Inflammatory macrophage (primary cell): ENCODE measurements at regions not wholly inside any gene's neighbourhood (a gene's known extent, or its start where the extent isn't known, plus 50 kb on each side); places are given as distances from the start of the nearest gene placed in this dataset.

Source experiments
- DNase-seq, 2 donors: peaks; one replicate each; pipeline ENCODE4 v3.0.0-alpha.2; 2020 to 2022

DNA sequence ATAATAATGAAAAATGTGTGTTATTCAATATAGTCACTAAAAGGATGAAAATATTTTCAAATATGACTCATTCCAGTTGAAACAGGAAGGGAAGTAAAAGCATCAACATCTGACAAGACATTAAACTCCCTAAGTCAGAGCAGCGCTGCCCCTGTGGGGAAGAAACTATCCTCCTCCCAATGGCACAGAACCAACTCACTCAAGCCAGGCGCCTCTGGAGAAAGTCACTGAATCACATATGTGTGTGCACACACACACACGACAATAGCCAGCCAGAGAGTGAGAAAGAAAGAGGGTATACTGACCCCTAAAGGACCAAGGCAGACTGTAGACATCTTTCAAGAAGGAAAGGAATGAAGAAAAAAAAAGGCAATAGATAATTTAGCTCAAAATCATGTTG lies 126.9 kb downstream of the SETD4 start:
- peak; percentile 84 to 87 for DNase-seq

DNA sequence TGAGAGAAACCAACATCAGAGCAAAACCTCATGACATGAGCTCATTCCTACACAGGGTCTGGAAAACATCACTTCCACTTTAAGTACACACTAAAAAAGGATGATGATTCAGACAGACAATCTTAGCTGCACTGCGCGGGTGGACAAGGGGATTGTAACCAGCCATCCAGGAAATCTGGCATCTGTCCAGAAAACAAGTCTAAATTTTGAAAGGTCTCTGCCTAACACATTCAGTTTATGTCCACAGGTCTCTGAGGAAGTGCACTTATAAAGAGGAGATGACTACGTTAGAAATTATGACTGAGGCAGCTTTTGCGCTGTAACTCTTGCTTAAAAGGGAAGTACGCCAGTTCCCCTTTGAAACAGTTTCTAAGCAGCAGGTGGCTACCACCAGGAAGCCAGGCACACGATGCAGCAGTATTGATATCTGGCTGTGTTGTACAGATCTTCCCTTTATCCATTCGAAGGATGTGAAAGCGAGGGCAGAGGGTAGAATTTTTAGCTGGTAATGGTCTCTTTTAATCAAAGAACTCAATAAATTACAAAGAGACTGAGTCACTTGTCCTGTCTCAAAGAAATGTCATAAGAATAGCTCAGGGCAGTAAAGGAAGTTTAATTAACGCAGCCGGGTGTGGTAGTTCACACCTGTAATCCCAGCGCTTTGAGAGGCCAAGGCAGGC lies 128.0 kb downstream of the SETD4 start:
- DNase-seq, result peak; percentile 99

DNA sequence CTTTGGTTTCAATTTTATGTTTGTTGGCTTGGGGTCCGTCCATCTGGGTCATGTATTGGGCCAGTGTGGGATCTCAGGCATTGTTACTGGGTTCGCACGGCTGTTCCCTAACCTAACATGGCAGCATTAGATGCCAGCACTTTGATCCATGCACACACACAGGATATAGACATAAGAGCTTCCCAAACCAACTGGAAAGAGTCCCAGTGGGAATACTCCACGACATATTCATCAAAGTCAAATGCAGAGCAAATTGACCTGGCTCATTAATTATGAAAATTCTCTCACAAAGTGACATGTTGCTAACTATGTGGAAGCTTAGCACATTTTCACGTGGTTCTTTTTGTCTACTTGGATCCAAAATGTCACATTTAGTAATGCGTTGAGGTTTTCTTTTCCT lies 130.4 kb downstream of the SETD4 start:
- DNase-seq, result no peak

DNA sequence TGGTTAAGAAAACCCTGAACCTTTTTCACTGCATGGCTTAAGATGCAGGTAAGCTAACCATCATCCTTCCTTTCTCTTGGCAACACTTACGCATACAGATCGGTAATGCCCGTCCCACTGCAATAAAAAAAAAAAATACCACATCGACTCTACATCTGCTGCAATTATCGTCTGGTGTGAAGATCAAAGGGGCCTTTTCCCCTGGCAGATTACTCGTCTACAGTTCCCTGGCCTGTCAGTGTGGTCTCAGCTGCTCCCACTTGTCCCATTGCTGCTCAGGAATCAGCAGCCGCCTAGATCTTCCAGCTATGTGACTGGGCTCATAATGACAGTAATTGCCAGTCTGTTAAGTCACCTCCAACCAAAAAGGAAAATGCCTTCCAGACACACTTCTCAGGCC lies 133.1 kb downstream of the SETD4 start:
- DNase-seq, result no peak

DNA sequence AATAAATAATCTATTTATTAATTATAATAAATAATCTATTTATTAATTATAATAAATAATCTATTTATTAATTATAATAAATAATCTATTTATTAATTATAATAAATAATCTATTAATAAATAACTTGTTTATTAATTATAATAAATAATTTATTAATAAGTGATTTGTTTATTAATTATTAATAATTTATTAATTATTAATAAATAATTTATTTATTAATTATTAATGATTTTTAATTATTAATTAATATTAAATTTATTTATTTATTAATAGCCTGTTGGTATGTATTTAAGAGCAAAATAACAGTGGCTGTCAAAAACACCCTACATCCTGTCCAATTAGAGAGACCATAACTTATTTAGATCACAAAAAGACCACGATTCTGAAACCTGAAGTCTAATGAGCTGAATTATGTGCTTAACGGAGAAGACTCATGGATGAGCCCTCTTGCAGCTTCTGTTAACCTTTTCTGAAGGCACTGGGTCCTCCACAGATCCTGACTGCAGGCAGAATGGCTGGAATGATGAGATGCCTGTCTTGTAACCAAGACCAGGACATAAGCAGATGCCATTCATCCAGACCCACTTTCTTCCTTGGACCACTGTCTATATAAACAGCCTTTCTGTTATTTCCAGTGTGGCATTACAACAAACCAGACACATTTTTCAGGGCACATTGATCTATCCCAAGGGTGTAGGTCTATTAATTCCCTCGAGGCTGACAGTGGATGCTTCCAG lies 134.2 kb downstream of the SETD4 start:
- DNase-seq, result no peak

DNA sequence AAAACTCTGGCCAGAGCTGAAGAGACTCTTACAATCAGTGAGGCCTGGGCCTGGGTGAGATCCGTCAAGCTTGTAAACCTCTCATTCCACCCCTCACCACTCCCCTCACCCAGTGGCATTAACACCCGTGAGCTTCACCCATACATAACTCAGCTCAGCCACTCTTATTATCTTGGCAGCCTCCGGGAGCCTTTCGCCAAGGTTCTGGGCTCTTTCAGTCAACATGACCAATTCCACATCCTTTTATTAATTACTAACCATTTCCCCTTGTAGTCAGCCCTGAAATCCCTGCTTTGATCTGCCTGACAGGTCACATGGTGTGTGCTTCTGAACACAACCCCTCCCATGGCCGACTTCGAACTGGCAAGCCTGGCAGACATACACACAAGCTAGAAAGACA lies 134.8 kb downstream of the SETD4 start:
- peak in 1 of 2 donors; percentile 15 for DNase-seq

DNA sequence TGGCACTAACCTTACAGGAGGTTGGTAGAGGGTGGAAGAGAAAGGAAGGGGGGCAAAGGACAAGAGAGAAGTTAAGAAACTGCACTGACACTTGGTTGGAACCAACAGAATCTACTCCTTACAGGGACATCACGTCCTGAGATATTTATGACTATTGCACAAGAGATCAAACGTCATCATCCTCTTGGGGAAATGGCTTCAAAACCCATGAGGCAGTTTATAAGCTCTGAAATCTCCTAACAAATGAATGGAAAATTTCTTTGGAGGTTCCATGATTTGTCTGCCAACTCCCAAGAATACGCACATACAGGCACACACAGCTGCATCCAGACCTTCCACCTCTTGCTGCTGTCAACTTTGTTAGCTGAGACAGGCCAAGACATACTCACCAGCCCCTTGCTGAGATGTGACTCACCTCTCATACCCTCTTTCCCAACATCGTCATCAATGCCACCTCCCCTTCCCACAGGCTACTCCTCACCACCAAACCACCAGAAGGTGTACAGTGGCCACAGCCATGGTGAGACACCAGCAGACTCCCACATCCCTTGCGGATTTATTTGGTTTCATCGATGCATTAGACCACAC lies 135.5 kb downstream of the SETD4 start:
- DNase-seq, result peak; percentile 38 to 52

DNA sequence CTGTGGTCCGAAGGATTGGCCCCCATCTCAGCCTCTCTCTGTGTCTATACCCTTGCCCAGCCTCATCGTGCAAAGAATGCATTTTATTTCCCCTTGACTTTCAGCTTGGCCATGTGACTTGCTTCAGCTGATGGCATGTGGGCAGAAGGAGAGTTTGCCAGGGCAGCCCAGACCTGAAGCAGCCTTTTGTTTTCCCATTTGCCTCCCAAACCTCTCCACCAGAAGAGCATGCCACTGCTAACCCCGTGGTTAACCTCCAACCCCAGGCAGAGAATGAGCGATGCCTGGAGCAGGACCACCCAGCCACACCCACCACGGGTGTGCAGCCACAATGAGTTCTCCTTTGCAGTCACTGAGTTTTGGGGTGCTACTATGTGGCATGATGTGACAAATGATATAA lies 136.4 kb downstream of the SETD4 start:
- no peak for DNase-seq

DNA sequence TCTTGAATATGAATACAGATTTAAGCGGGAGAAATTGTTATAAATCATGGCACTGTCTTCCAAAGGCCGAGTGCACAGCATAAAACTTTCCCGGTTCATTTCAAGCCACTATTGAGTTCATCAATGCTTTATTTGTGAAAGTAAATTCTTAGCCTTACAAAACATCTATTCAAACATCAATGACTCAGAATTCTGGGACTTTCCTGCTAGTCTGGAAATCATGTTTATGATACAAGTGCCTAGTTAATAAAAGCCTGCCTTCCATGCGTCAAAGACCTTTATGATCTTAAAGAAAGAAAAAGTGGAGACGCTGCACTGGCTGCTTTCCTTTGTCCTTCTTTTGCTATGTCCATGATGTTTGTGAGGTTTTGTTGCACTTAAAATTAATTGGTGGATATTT lies 137.7 kb downstream of the SETD4 start:
- no peak for DNase-seq

DNA sequence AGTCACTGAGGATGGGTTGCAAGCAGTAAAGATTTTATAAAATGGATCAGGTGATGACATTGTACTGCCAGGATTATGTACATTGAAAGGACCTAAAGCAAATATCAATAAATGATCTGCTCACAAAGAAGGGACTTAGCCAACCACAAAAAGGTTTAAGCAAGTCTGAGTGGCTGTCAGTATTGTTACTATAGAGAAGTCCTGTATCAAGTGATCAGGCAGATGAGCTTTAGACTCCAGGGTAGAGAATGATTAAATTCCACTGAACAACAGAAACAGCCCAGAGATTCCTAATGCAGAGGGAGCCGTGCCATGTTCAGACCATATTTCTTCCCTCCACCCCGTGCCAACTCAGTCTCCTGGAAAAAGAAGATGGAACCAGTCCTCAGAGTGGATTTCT lies 138.9 kb downstream of the SETD4 start:
- no peak for DNase-seq

DNA sequence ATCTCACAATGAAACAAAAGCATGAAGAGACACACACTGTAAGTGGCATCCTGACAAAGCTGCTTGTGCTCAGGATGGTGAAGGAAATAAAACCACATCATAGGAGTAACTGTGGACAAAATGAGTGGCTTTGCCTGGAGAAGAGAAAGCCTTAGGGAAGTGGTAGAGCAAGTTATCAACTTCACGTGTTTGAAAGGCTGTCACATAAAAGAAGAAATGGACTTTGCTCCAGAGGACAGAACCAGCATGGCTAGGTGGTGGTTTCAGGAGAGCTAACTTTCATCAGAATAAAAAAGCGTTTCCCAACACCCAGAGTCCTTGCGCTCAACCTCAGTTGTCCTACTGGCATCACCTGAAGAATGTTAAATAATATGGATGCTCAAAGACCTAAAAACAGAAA lies 139.9 kb downstream of the SETD4 start:
- DNase-seq, result no peak

DNA sequence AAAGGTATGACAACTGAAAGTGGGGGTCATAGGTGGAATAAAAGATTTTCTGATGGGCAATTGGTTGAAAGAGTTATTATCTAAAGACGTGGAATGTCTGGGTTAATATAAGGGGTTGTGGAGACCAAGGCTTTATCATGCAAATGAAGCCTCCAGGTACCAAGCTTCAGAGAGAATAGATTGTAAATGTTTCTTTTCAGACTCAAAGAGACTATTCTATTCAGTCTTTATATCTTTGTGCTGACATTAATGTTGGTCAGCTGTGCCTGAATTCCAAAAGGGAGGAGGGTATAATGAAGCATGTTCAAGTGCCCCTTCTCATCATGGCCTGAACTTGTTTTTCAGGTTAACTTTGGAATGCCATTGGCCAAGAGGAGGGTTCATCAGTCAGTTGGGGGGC lies 145.3 kb downstream of the SETD4 start:
- DNase-seq, result no peak

DNA sequence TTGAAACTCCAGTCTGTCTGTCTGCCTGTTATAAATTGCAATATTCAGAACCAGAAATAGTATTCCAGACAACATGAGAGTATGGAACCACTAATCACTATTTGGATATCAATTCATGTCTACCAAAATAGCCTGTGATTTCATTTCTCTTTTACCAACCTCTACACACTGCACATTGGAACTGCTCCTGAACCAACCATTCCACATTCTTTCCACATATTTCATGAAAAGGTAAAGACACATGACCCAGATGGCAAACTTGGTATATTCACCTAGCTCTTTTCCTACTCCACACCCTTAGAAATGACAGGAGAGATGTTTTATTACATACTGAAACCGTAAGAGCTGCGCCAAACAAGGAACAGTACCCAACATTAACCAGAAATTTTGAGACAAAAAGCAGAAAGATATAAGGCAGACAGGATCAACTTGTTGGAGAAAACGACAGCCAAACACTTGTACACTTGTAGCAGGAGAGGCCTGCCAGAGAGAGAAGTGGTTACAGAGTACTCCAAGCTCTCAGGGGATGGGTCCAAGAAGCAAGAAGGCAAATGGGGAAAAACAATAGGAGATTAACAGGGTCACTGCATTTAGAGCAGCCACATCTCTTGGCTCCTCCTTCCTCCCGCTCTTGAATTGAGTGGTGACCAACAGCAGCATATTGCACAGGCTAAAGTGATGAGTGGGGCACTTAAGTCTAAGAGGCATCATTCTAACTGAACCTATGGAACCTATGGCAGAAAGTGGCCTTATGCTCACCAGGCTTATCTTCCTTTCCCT lies 148.7 kb downstream of the SETD4 start:
- no peak for DNase-seq

DNA sequence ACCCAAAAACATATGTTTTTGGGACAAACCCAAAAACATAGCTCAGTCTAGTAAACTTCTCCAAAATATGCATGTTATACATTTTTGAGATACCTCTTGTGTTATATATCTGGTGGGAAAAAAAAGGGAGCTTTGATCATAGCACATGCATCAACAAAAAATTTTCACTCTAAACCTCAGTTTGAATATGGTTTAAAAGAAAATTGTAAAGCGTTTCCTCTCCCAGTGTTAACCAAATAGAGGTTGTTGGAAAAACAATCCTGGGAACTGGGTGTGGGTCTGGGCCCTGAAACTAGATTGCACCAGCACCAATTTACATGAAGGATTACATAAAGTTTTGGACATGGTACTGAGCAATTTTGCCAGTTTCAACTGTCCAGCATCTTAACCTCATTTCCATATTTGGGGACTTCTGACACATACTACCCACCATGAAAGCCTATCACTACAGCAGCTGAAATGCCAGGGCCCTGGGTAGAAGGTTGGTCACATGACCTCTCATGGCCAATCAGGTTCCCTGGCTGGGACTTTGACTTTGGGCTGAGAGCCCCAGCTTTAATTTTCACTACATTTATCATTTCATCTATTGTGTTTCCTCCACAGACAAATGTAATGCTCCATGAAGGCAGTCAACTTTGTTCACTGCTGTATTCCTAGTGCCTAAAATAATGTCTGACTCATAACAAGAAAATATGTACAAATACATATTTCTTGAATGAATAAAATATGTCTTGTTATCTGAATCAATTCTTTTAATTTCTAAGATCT lies 150.7 kb downstream of the SETD4 start:
- no peak for DNase-seq

DNA sequence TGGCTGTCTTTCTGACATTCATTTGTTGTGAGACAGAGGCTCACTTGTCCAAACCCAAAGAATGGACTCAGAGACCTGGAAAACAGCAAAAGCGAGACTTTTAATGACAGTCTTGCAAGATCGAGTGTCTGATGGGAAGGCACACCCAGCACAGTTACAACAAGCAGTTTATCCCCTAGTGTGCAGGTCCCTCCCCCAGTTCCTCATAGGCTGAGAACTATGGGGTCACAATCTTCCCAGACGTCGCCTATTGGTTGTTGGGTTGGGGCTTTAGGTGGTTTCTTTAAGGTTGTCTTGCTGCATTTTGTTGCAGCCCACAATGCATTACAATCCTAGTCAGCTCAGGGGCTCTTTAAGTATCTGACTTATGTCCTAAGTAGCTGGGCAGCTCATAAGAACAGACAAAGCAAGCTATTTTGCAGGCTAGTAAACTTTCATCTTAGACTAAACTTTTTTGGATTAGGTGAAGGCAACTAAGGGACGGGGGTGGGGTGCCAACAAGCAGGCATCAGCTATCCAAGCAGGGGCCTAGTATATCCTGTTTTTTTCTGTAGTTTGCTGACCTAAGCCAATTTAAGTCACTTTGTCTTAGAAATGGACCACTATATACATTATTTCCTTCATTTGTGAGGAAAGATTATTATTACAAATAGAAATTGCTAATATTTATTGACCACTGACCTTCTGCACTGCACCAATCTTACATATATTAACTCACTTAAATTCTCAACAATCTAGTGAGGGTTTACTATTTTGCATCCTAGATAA lies 151.8 kb downstream of the SETD4 start:
- no peak for DNase-seq

DNA sequence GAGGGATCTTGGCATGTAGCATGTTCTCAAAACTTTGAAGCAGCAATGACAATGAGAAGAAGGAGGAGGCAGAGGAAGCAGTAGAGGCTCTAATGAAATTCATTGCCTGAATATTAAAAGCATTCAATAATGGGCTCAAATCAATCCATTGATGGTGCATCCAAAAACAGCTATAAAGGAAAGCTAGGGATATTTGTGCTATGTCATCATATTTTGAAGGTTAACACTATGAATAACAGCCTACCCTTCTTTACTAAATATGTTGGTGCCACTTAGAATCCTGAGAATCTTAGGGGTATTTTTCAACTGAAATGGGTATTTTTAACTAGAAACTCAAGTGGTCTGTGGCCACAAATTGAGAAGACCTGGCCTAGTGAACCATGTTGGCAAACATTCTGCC lies 153.7 kb downstream of the SETD4 start:
- no peak for DNase-seq

DNA sequence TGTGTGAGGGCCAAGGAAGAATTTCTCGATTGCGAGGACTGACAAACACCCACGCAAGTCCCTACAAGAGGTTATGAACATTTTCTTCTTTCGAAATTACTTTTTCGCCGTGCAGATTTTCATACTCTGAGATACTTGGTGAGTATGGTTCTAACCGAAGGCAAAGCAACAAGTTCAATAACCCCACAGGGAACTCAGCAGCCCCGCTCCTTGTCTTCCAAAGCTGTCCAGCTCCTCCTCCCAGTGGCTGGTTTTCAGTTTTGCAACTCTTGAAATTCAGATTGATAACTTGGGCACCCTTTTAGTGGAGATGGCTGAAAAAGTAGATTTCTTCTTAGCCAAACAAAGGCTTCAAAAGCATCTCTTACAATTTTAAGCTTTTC lies 154.4 kb downstream of the SETD4 start:
- peak in 1 of 2 donors; percentile 22 for DNase-seq

DNA sequence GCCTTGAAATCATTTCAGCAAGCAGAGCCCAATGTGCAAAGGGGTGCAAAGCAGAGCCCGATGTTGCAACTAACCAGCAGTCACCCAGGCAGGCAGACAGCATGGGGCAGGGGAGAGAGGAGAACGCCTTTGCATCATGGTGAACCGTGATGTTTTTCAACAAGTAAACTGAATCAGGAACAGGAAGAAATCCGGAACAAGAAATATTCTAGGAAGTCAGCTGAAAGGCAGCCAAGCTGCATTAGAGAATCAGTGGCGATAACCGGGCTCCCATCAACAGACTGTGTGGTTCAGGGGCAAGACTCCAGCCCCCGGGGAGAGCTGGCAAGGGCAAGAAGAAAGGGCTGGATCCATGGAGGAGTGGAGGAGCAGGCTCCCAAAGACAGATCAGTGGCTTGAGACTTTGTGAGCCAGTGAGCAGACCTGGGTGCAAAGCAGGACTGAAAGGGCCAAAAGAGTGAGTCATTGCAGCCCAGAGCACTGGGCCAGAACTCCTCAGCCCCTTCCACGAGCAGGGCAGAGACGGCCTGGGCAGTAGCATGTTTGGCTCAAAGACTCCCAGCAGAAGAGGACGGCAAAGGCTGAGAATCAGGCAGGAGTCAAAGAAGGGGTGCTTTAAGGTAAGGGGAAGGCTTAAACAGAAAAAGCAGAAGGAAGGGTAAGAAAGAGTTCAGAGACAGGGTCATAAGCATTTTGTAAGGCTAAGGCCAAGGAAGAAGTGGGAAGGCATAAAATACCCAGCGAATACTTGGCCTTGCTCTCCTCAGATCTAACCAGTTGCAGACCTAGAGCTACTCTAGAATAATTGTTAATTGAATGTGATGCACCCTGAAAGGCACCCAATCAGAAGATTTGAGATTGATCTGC lies 155.0 kb downstream of the SETD4 start:
- peak; percentile 65 to 78 for DNase-seq

DNA sequence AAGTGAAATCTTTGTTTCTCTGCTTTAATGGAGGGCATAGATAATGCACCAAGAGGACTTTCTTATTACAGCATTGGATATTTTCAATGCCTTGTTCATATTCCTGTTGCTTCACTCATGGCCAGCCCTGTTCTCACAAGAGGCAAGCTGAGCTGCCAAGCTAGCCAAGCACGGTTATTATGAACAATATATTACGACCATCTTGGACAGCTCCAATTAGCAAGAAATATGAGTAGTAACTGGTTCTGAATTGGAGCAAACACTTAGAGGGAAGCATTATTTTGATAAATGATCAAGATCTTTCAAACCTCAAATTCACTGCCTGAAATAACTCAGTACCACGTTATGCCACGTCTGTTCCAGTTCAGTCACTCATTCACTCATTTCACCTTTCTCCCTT lies 159.8 kb downstream of the SETD4 start:
- no peak for DNase-seq

DNA sequence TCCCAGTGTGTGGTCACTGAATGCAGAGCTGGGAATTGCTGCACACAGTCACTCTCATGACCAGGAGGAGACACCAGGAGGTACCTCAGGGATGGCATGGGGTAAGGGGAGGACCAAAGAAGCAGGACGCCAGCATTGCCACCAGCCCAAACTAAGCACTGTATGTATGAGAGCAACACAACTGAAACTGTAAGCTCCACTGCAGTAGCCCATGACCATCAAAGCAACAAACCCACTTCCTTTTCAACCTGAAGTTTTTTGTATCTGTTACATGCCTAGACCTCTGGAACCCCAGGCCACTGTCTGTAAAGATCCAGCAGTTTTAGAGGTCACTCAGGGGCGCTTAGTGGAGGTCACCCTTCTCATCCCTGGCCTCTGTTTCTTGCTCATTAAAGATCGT lies 164.3 kb downstream of the SETD4 start:
- no peak for DNase-seq

DNA sequence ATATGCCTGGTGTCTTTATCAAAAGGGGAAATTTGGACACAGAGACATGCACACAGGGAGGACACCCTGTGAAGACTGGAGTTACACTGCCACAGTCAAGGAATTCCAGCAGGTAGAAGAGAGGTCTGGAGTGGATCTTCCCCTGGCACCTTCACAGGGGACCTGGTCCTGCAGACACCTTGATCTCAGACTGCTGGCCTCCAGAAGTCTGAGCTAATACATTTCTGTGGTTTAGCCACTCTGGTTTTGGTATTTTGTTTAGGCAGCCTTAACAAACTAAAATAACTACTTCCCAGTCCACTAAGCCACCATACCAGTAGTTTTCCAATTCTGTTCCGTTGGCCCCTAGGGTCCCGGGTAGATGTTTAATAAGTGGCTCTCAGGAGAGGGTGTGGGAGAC lies 164.7 kb downstream of the SETD4 start:
- DNase-seq, result no peak
